HEK293 (cell line): ENCODE measurements at regions not wholly inside any gene's neighbourhood (a gene's known extent, or its start where the extent isn't known, plus 50 kb on each side); places are given as distances from the start of the nearest gene placed in this dataset.

Source experiments
- CTCF ChIA-PET: fragments of 350-600 bp; formaldehyde crosslinking; extraction: SDS; loops from one replicate; lab custom pipeline; 2021; ENCODE audit warnings: antibody characterized with exemption; lab: Yijun Ruan, JAX
- POLR2A ChIA-PET: fragments of 300-600 bp; formaldehyde crosslinking; extraction: SDS; loops from one replicate; lab custom pipeline; 2020; ENCODE audit warnings: antibody characterized with exemption, inconsistent platforms; lab: Yijun Ruan, JAX
- H3K27ac ChIP-seq: fragments of 200-500 bp; sonication (Bioruptor generic); 2 replicates; pipeline ENCODE4 v1.5.1; 2014; ENCODE audit warnings: low read depth, low read length, control low read depth, inconsistent platforms; ENCODE audit errors: extremely low read depth
- H3K36me3 ChIP-seq, 2 experiments: fragments of 200-500 bp in 1 of 2; sonication (Bioruptor generic) in 1 of 2; 1 replicate in 1 of 2; 2 replicates in 1 of 2; pipeline ENCODE4 v1.5.1; 2014 to 2017; ENCODE audit warnings: inconsistent platforms in 2 of 2, low read length in 2 of 2; ENCODE audit not compliant: control insufficient read depth in 2 of 2, insufficient read depth in 1 of 2
- H3K4me1 ChIP-seq: fragments of 200-500 bp; sonication (Bioruptor generic); 2 replicates; pipeline ENCODE4 v1.5.1; 2014; ENCODE audit warnings: mild to moderate bottlenecking, low read length, inconsistent platforms; ENCODE audit not compliant: control insufficient read depth, insufficient read depth
- H3K4me3 ChIP-seq: 2 replicates; pipeline ENCODE4 v1.5.1; 2011; ENCODE audit warnings: low read depth, mild to moderate bottlenecking, control low read depth, low read length, moderate library complexity
- H3K9me3 ChIP-seq: fragments of 200-500 bp; sonication (Bioruptor generic); 2 replicates; pipeline ENCODE4 v1.5.1; 2014; ENCODE audit warnings: low read depth, low read length, inconsistent platforms; ENCODE audit not compliant: control insufficient read depth, insufficient read depth
- AEBP2 ChIP-seq: fragments of 450-650 bp; formaldehyde crosslinking; IDR thresholded peaks from 2 replicates; pipeline ENCODE4 v1.5.1; 2016; ENCODE audit warnings: missing biosample characterization, missing genetic modification characterization, borderline replicate concordance
- REST ChIP-seq: fragments of 450-650 bp; formaldehyde crosslinking; IDR thresholded peaks from 2 replicates; pipeline ENCODE4 v1.5.1; 2016; ENCODE audit warnings: missing biosample characterization, missing genetic modification characterization
- SP2 ChIP-seq: fragments of 450-650 bp; formaldehyde crosslinking; IDR thresholded peaks from 2 replicates; pipeline ENCODE4 v1.5.1; 2016; ENCODE audit warnings: missing biosample characterization, missing genetic modification characterization
- ZBTB26 ChIP-seq: fragments of 450-650 bp; formaldehyde crosslinking; optimal IDR thresholded peaks from 2 replicates; pipeline ENCODE3; 2016; ENCODE audit warnings: missing biosample characterization, mild to moderate bottlenecking, missing genetic modification characterization
- ZNF202 ChIP-seq: fragments of 450-650 bp; formaldehyde crosslinking; IDR thresholded peaks from 2 replicates; pipeline ENCODE4 v1.5.1; 2016; ENCODE audit warnings: missing biosample characterization, missing genetic modification characterization, borderline replicate concordance
- ZNF221 ChIP-seq: fragments of 450-650 bp; formaldehyde crosslinking; IDR thresholded peaks from 2 replicates; pipeline ENCODE4 v1.5.1; 2017; ENCODE audit warnings: missing biosample characterization, missing genetic modification characterization, borderline replicate concordance
- ZNF530 ChIP-seq: fragments of 450-650 bp; formaldehyde crosslinking; IDR thresholded peaks from 2 replicates; pipeline ENCODE4 v1.5.1; 2016; ENCODE audit warnings: low read depth, missing biosample characterization, missing genetic modification characterization
- ZNF544 ChIP-seq: fragments of 450-650 bp; formaldehyde crosslinking; IDR thresholded peaks from 2 replicates; pipeline ENCODE4 v1.5.0; 2017; ENCODE audit warnings: missing biosample characterization, missing genetic modification characterization
- ZNF596 ChIP-seq: fragments of 450-650 bp; IDR thresholded peaks from 2 replicates; pipeline ENCODE4 v1.5.0; 2018; ENCODE audit warnings: missing biosample characterization, mild to moderate bottlenecking, missing genetic modification characterization, moderate library complexity
- ZNF624 ChIP-seq: fragments of 450-650 bp; formaldehyde crosslinking; IDR thresholded peaks from 2 replicates; pipeline ENCODE4 v1.5.1; 2017; ENCODE audit warnings: missing biosample characterization, missing genetic modification characterization
- ZNF654 ChIP-seq: fragments of 450-650 bp; formaldehyde crosslinking; IDR thresholded peaks from 2 replicates; pipeline ENCODE4 v1.5.1; 2016; ENCODE audit warnings: low read depth, missing biosample characterization, missing genetic modification characterization
- ZNF658 ChIP-seq: fragments of 450-650 bp; formaldehyde crosslinking; IDR thresholded peaks from 2 replicates; pipeline ENCODE4; 2016; ENCODE audit warnings: missing biosample characterization, missing genetic modification characterization
- ZNF768 ChIP-seq: fragments of 450-650 bp; formaldehyde crosslinking; IDR thresholded peaks from 2 replicates; pipeline ENCODE4 v1.5.1; 2018; ENCODE audit warnings: missing biosample characterization, mild to moderate bottlenecking, missing genetic modification characterization
- TF ChIP-seq, protein P1 (sequence below): fragments of 450-650 bp; formaldehyde crosslinking; IDR thresholded peaks from 2 replicates; pipeline ENCODE4 v1.5.1; 2016; ENCODE audit warnings: missing biosample characterization, missing genetic modification characterization, borderline replicate concordance
- TF ChIP-seq, protein P2 (sequence below): fragments of 450-650 bp; formaldehyde crosslinking; IDR thresholded peaks from 2 replicates; pipeline ENCODE4 v1.5.1; 2017; ENCODE audit warnings: missing biosample characterization, missing genetic modification characterization
- TF ChIP-seq, protein P3 (sequence below): fragments of 450-650 bp; formaldehyde crosslinking; IDR thresholded peaks from 2 replicates; pipeline ENCODE4; 2016; ENCODE audit warnings: missing biosample characterization, missing genetic modification characterization
- TF ChIP-seq, protein P4 (sequence below): fragments of 450-650 bp; formaldehyde crosslinking; IDR thresholded peaks from 2 replicates; pipeline ENCODE4 v1.5.1; 2017; ENCODE audit warnings: missing biosample characterization, missing genetic modification characterization

- Histone ChIP-seq H3K4me3 (no peak overlapping the region), H3K4me1 (peaks cover 3% of the 10 kb centered on the region; the same call in 1 of the 2 replicates), H3K27ac (no peak overlapping the region), H3K36me3 (no peaks in the 10 kb centered on the region), H3K9me3 (no peaks in the 10 kb centered on the region; the same call in 1 of the 2 replicates)
- ChIA-PET CTCF (interaction anchor here (1.5 to 3.9 kb wide), 2 partner anchors 8 to 235 kb away, joined by 6 to 14 read pairs; no protein-coding TSS in a partner anchor), POLR2A (no interaction called here)
- TF ChIP-seq, protein P1, sequence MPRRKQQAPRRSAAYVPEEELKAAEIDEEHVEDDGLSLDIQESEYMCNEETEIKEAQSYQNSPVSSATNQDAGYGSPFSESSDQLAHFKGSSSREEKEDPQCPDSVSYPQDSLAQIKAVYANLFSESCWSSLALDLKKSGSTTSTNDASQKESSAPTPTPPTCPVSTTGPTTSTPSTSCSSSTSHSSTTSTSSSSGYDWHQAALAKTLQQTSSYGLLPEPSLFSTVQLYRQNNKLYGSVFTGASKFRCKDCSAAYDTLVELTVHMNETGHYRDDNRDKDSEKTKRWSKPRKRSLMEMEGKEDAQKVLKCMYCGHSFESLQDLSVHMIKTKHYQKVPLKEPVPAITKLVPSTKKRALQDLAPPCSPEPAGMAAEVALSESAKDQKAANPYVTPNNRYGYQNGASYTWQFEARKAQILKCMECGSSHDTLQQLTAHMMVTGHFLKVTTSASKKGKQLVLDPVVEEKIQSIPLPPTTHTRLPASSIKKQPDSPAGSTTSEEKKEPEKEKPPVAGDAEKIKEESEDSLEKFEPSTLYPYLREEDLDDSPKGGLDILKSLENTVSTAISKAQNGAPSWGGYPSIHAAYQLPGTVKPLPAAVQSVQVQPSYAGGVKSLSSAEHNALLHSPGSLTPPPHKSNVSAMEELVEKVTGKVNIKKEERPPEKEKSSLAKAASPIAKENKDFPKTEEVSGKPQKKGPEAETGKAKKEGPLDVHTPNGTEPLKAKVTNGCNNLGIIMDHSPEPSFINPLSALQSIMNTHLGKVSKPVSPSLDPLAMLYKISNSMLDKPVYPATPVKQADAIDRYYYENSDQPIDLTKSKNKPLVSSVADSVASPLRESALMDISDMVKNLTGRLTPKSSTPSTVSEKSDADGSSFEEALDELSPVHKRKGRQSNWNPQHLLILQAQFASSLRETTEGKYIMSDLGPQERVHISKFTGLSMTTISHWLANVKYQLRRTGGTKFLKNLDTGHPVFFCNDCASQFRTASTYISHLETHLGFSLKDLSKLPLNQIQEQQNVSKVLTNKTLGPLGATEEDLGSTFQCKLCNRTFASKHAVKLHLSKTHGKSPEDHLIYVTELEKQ (tag by site-specific recombination): no peak
- TF ChIP-seq, protein P2, sequence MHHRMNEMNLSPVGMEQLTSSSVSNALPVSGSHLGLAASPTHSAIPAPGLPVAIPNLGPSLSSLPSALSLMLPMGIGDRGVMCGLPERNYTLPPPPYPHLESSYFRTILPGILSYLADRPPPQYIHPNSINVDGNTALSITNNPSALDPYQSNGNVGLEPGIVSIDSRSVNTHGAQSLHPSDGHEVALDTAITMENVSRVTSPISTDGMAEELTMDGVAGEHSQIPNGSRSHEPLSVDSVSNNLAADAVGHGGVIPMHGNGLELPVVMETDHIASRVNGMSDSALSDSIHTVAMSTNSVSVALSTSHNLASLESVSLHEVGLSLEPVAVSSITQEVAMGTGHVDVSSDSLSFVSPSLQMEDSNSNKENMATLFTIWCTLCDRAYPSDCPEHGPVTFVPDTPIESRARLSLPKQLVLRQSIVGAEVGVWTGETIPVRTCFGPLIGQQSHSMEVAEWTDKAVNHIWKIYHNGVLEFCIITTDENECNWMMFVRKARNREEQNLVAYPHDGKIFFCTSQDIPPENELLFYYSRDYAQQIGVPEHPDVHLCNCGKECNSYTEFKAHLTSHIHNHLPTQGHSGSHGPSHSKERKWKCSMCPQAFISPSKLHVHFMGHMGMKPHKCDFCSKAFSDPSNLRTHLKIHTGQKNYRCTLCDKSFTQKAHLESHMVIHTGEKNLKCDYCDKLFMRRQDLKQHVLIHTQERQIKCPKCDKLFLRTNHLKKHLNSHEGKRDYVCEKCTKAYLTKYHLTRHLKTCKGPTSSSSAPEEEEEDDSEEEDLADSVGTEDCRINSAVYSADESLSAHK: no peak
- TF ChIP-seq ZNF654 (tag by site-specific recombination) (no peak), ZNF658 (no peak), ZNF596 (tag by site-specific recombination) (no peak)
These were observed 78.8 kb downstream of the C18orf54 start for GRCh38 chr18:54436501-54436900.

DNA sequence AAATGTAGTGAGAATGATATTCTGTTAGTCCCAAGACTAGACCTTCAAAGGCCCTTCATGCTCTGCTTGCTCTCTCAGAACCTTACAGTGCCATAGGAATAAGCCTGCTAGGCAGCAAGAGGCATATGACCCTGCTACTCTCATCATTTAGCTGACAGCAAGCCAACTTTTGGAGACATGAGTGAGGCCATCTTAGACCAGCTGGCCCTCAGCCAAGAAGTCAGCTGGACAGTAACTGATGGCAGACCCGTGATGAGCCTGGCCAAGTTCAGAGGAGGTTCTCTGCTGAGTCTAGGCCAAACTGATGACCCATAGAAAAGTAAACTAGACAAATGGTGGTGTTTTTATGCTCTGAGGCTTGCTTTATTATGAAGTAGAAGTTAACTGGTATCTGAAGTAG lies 82.6 kb downstream of the C18orf54 start:
- Histone ChIP-seq H3K36me3 (no peaks in the 10 kb centered on the region), H3K9me3 (no peaks in the 10 kb centered on the region; the same call in 1 of the 2 replicates), H3K27ac (no peak overlapping the region), H3K4me3 (no peak overlapping the region), H3K4me1 (no peaks in the 10 kb centered on the region)
- TF ChIP-seq SP2: no peak
- no peak for TF ChIP-seq ZBTB26 (tag by site-specific recombination)
- no peak for TF ChIP-seq ZNF202 (tag by site-specific recombination)
- TF ChIP-seq, protein P3, sequence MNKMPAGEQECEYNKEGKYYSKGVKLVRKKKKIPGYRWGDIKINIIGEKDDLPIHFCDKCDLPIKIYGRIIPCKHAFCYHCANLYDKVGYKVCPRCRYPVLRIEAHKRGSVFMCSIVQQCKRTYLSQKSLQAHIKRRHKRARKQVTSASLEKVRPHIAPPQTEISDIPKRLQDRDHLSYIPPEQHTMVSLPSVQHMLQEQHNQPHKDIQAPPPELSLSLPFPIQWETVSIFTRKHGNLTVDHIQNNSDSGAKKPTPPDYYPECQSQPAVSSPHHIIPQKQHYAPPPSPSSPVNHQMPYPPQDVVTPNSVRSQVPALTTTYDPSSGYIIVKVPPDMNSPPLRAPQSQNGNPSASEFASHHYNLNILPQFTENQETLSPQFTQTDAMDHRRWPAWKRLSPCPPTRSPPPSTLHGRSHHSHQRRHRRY (tag by site-specific recombination): no peak
- TF ChIP-seq REST (tag by site-specific recombination): no peak
- no peak for TF ChIP-seq ZNF658
- TF ChIP-seq ZNF221 (tag by site-specific recombination): no peak
- TF ChIP-seq ZNF544: no peak
- TF ChIP-seq ZNF624: no peak
- TF ChIP-seq, protein P4, sequence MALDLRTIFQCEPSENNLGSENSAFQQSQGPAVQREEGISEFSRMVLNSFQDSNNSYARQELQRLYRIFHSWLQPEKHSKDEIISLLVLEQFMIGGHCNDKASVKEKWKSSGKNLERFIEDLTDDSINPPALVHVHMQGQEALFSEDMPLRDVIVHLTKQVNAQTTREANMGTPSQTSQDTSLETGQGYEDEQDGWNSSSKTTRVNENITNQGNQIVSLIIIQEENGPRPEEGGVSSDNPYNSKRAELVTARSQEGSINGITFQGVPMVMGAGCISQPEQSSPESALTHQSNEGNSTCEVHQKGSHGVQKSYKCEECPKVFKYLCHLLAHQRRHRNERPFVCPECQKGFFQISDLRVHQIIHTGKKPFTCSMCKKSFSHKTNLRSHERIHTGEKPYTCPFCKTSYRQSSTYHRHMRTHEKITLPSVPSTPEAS (tag by site-specific recombination): no peak
- TF ChIP-seq AEBP2 (tag by site-specific recombination): no peak
- TF ChIP-seq ZNF530 (tag by site-specific recombination): no peak
- no peak for TF ChIP-seq ZNF768 (tag by site-specific recombination)
- ChIA-PET CTCF (no interaction called here), POLR2A (no interaction called here)
